HEK293 (cell line): ENCODE measurements at regions not wholly inside any gene's neighbourhood (a gene's known extent, or its start where the extent isn't known, plus 50 kb on each side); places are given as distances from the start of the nearest gene placed in this dataset.

Experiments
- CTCF ChIA-PET: fragments of 350-600 bp; formaldehyde crosslinking; extraction: SDS; loops from one replicate; lab custom pipeline; 2021; ENCODE audit warnings: antibody characterized with exemption; lab: Yijun Ruan, JAX
- POLR2A ChIA-PET: fragments of 300-600 bp; formaldehyde crosslinking; extraction: SDS; loops from one replicate; lab custom pipeline; 2020; ENCODE audit warnings: antibody characterized with exemption, inconsistent platforms; lab: Yijun Ruan, JAX
- H3K27ac ChIP-seq: fragments of 200-500 bp; sonication (Bioruptor generic); 2 replicates; pipeline ENCODE4 v1.5.1; 2014; ENCODE audit warnings: low read depth, low read length, control low read depth, inconsistent platforms; ENCODE audit errors: extremely low read depth
- H3K36me3 ChIP-seq, 2 experiments: fragments of 200-500 bp in 1 of 2; sonication (Bioruptor generic) in 1 of 2; 1 replicate in 1 of 2; 2 replicates in 1 of 2; pipeline ENCODE4 v1.5.1; 2014 to 2017; ENCODE audit warnings: inconsistent platforms in 2 of 2, low read length in 2 of 2; ENCODE audit not compliant: control insufficient read depth in 2 of 2, insufficient read depth in 1 of 2
- H3K4me1 ChIP-seq: fragments of 200-500 bp; sonication (Bioruptor generic); 2 replicates; pipeline ENCODE4 v1.5.1; 2014; ENCODE audit warnings: mild to moderate bottlenecking, low read length, inconsistent platforms; ENCODE audit not compliant: control insufficient read depth, insufficient read depth
- H3K4me3 ChIP-seq: 2 replicates; pipeline ENCODE4 v1.5.1; 2011; ENCODE audit warnings: low read depth, mild to moderate bottlenecking, control low read depth, low read length, moderate library complexity
- H3K9me3 ChIP-seq: fragments of 200-500 bp; sonication (Bioruptor generic); 2 replicates; pipeline ENCODE4 v1.5.1; 2014; ENCODE audit warnings: low read depth, low read length, inconsistent platforms; ENCODE audit not compliant: control insufficient read depth, insufficient read depth
- ELK4 ChIP-seq: IDR thresholded peaks from 2 replicates; pipeline ENCODE4 v1.6.1; 2011; ENCODE audit warnings: mild to moderate bottlenecking, low read depth, low read length, borderline replicate concordance
- HOXC10 ChIP-seq: sonication (generic); formaldehyde crosslinking; IDR thresholded peaks from 2 replicates; pipeline ENCODE4 v1.8.1; 2023; ENCODE audit warnings: mild to moderate bottlenecking, missing genetic modification reagents
- KLF7 ChIP-seq: fragments of 450-650 bp; formaldehyde crosslinking; IDR thresholded peaks from 2 replicates; pipeline ENCODE4 v1.5.1; 2016; ENCODE audit warnings: missing biosample characterization, missing genetic modification characterization, borderline replicate concordance
- MZF1 ChIP-seq: fragments of 450-650 bp; formaldehyde crosslinking; IDR thresholded peaks from 2 replicates; pipeline ENCODE4 v1.5.1; 2017; ENCODE audit warnings: missing biosample characterization, missing genetic modification characterization, borderline replicate concordance
- PATZ1 ChIP-seq: fragments of 450-650 bp; formaldehyde crosslinking; IDR thresholded peaks from 2 replicates; pipeline ENCODE4 v1.5.1; 2016; ENCODE audit warnings: missing biosample characterization, missing genetic modification characterization
- ZIC2 ChIP-seq: fragments of 450-650 bp; formaldehyde crosslinking; IDR thresholded peaks from 2 replicates; pipeline ENCODE4 v1.5.1; 2016; ENCODE audit warnings: missing biosample characterization, missing genetic modification characterization
- ZNF10 ChIP-seq: fragments of 450-650 bp; formaldehyde crosslinking; IDR thresholded peaks from 2 replicates; pipeline ENCODE4 v1.5.1; 2017; ENCODE audit warnings: missing biosample characterization, missing genetic modification characterization
- ZNF112 ChIP-seq: fragments of 450-650 bp; formaldehyde crosslinking; IDR thresholded peaks from 2 replicates; pipeline ENCODE4 v1.5.0; 2017; ENCODE audit warnings: missing biosample characterization, missing genetic modification characterization
- ZNF16 ChIP-seq: fragments of 450-650 bp; formaldehyde crosslinking; IDR thresholded peaks from 2 replicates; pipeline ENCODE4 v1.5.1; 2016; ENCODE audit warnings: low read depth, missing biosample characterization, missing genetic modification characterization
- ZNF18 ChIP-seq: fragments of 450-650 bp; formaldehyde crosslinking; IDR thresholded peaks from 2 replicates; pipeline ENCODE4 v1.5.1; 2016; ENCODE audit warnings: missing biosample characterization, missing genetic modification characterization
- ZNF239 ChIP-seq: fragments of 450-650 bp; formaldehyde crosslinking; IDR thresholded peaks from 2 replicates; pipeline ENCODE4 v1.5.1; 2016; ENCODE audit warnings: missing biosample characterization, missing genetic modification characterization
- ZNF248 ChIP-seq: fragments of 450-650 bp; formaldehyde crosslinking; IDR thresholded peaks from 2 replicates; pipeline ENCODE4 v1.5.1; 2017; ENCODE audit warnings: missing biosample characterization, missing genetic modification characterization
- ZNF324 ChIP-seq: fragments of 450-650 bp; formaldehyde crosslinking; IDR thresholded peaks from 2 replicates; pipeline ENCODE4 v1.5.1; 2016; ENCODE audit warnings: missing biosample characterization, missing genetic modification characterization
- ZNF341 ChIP-seq: fragments of 450-650 bp; formaldehyde crosslinking; IDR thresholded peaks from 2 replicates; pipeline ENCODE4; 2016; ENCODE audit warnings: low read depth, missing biosample characterization, missing genetic modification characterization
- ZNF391 ChIP-seq: fragments of 450-650 bp; formaldehyde crosslinking; IDR thresholded peaks from 2 replicates; pipeline ENCODE4 v1.5.1; 2016; ENCODE audit warnings: low read depth, missing biosample characterization, missing genetic modification characterization, borderline replicate concordance
- ZNF529 ChIP-seq: fragments of 450-650 bp; formaldehyde crosslinking; IDR thresholded peaks from 2 replicates; pipeline ENCODE4 v1.5.1; 2017; ENCODE audit warnings: missing genetic modification characterization, missing biosample characterization; ENCODE audit not compliant: insufficient replicate concordance
- ZNF544 ChIP-seq: fragments of 450-650 bp; formaldehyde crosslinking; IDR thresholded peaks from 2 replicates; pipeline ENCODE4 v1.5.0; 2017; ENCODE audit warnings: missing biosample characterization, missing genetic modification characterization
- ZNF585B ChIP-seq: fragments of 450-650 bp; formaldehyde crosslinking; IDR thresholded peaks from 2 replicates; pipeline ENCODE4 v1.5.1; 2016; ENCODE audit warnings: missing biosample characterization, missing genetic modification characterization
- ZNF621 ChIP-seq: fragments of 450-650 bp; formaldehyde crosslinking; IDR thresholded peaks from 2 replicates; pipeline ENCODE4 v1.5.1; 2017; ENCODE audit warnings: missing biosample characterization, missing genetic modification characterization
- ZNF777 ChIP-seq: fragments of 450-650 bp; formaldehyde crosslinking; IDR thresholded peaks from 2 replicates; pipeline ENCODE4 v1.5.1; 2017; ENCODE audit warnings: missing biosample characterization, missing genetic modification characterization, borderline replicate concordance
- ZNF785 ChIP-seq: fragments of 450-650 bp; formaldehyde crosslinking; IDR thresholded peaks from 2 replicates; pipeline ENCODE4 v1.5.1; 2016; ENCODE audit warnings: missing biosample characterization, missing genetic modification characterization
- ZNF791 ChIP-seq: fragments of 450-650 bp; formaldehyde crosslinking; IDR thresholded peaks from 2 replicates; pipeline ENCODE4 v1.5.1; 2016; ENCODE audit warnings: missing biosample characterization, missing genetic modification characterization
- ZNF830 ChIP-seq: fragments of 450-650 bp; IDR thresholded peaks from 2 replicates; pipeline ENCODE4 v1.5.0; 2018; ENCODE audit warnings: missing biosample characterization, missing genetic modification characterization, low read depth, mild to moderate bottlenecking, moderate library complexity

- CTCF ChIA-PET = no interaction called here
- POLR2A ChIA-PET = no interaction called here
- Histone ChIP-seq H3K36me3 (no peaks in the 10 kb centered on the region), H3K9me3 (no peaks in the 10 kb centered on the region), H3K4me1 (no peaks in the 10 kb centered on the region), H3K4me3 (no peak overlapping the region), H3K27ac (no peak overlapping the region)
- TF ChIP-seq ZNF785 (tag by site-specific recombination) (no peak), ZIC2 (tag by site-specific recombination) (no peak), ZNF10 (tag by site-specific recombination) (no peak), ZNF16 (no peak), ZNF791 (tag by site-specific recombination) (no peak), ZNF777 (no peak), HOXC10 (CRISPR knock-in tag) (no peak), ZNF621 (tag by site-specific recombination) (no peak), ZNF239 (no peak), KLF7 (tag by site-specific recombination) (no peak), ZNF18 (tag by site-specific recombination) (no peak), PATZ1 (no peak), ZNF830 (tag by site-specific recombination) (no peak), ELK4 (no peak), ZNF341 (tag by site-specific recombination) (no peak), ZNF529 (no peak)
Observed at GRCh38 chr4:33425936-33426335, 2705.8 kb downstream of the PCDH7 start.

GRCh38 chr4:33427676-33428075 is 2707.5 kb downstream of the PCDH7 start:
- Histone ChIP-seq H3K4me1 (no peaks in the 10 kb centered on the region), H3K4me3 (no peak overlapping the region), H3K36me3 (no peaks in the 10 kb centered on the region)
- CTCF ChIA-PET = no interaction called here
- TF ChIP-seq ZNF391 (no peak), MZF1 (tag by site-specific recombination) (no peak), ZNF248 (tag by site-specific recombination) (no peak), ZNF112 (tag by site-specific recombination) (no peak), ZNF585B (tag by site-specific recombination) (no peak), ZNF544 (tag by site-specific recombination) (no peak), ZNF324 (no peak)
- TF ChIP-seq, all 188 proteins: peak for 0
- H3K9me3 ChIP-seq = no peaks in the 10 kb centered on the region
- POLR2A ChIA-PET = no interaction called here
- H3K27ac ChIP-seq = no peak overlapping the region
